ENCODE measurements at regions not wholly inside any gene's neighbourhood (a gene's known extent, or its start where the extent isn't known, plus 50 kb on each side); places are given as distances from the start of the nearest gene placed in this dataset.

DNA sequence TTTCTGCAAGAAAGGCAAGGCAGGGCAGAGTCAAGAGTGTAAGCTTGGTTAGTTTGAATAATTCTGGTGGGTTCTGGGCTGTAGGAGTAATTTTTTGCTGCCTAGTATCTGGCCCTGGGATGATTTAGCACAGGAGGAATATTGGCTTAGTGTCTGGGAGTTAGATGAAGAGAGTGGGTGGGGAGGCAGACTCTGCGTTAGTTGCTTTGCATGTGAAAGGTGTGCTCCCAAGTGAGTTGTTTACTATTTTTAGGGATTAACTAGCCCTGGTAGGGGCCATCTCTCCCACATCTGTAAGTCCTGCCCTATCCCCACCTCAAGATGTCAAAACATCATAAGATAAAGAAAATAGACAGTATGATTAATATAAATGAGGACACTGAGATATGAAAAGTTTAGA is 249.7 kb downstream of the LRIG3 start:
- TF ChIP-seq, protein P1, sequence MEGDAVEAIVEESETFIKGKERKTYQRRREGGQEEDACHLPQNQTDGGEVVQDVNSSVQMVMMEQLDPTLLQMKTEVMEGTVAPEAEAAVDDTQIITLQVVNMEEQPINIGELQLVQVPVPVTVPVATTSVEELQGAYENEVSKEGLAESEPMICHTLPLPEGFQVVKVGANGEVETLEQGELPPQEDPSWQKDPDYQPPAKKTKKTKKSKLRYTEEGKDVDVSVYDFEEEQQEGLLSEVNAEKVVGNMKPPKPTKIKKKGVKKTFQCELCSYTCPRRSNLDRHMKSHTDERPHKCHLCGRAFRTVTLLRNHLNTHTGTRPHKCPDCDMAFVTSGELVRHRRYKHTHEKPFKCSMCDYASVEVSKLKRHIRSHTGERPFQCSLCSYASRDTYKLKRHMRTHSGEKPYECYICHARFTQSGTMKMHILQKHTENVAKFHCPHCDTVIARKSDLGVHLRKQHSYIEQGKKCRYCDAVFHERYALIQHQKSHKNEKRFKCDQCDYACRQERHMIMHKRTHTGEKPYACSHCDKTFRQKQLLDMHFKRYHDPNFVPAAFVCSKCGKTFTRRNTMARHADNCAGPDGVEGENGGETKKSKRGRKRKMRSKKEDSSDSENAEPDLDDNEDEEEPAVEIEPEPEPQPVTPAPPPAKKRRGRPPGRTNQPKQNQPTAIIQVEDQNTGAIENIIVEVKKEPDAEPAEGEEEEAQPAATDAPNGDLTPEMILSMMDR (IDR thresholded peaks at IDR 0.05; ENCODE audit: low read depth, low read length, missing input control), result no peak
- TF ChIP-seq, protein P2, sequence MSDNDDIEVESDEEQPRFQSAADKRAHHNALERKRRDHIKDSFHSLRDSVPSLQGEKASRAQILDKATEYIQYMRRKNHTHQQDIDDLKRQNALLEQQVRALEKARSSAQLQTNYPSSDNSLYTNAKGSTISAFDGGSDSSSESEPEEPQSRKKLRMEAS (IDR thresholded peaks at IDR 0.05), result no peak
- no peak for TF ChIP-seq HNF4G (IDR thresholded peaks at IDR 0.05)
- no peak for TF ChIP-seq TAF1 (conservative IDR thresholded peaks at IDR 0.05)
- TF ChIP-seq SP1 (IDR thresholded peaks at IDR 0.05), result no peak
- no peak for TF ChIP-seq RAD21 (IDR thresholded peaks at IDR 0.05)

Measured in liver (tissue), 3 donors.